ENCODE measurements at regions not wholly inside any gene's neighbourhood (a gene's known extent, or its start where the extent isn't known, plus 50 kb on each side); places are given as distances from the start of the nearest gene placed in this dataset.
"Not testable (repeated sequence)": the region's sequence is repeated elsewhere in the genome, so short reads cannot be mapped to it uniquely, and the experiment has no call there.

DNA sequence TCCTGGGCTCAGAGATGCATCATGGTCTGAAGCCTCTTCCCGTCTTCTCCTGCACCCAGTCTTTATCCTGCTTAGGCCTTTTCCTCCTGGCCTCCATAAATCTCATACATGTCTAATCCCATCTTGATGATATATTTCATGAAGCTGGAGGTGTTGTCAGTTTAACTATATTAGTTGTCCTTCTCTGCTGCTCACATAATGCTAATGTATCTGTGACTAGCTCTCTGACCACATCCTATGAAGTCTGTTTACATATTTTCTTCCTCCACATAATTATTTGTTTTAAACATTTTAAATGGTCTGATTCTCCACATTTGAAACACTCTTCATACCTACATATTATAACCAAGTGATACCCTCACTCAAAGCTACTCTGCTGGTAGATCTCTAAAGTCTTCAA, 315.2 kb upstream of the RND3 start (continued):
- TF ChIP-seq, protein P1, sequence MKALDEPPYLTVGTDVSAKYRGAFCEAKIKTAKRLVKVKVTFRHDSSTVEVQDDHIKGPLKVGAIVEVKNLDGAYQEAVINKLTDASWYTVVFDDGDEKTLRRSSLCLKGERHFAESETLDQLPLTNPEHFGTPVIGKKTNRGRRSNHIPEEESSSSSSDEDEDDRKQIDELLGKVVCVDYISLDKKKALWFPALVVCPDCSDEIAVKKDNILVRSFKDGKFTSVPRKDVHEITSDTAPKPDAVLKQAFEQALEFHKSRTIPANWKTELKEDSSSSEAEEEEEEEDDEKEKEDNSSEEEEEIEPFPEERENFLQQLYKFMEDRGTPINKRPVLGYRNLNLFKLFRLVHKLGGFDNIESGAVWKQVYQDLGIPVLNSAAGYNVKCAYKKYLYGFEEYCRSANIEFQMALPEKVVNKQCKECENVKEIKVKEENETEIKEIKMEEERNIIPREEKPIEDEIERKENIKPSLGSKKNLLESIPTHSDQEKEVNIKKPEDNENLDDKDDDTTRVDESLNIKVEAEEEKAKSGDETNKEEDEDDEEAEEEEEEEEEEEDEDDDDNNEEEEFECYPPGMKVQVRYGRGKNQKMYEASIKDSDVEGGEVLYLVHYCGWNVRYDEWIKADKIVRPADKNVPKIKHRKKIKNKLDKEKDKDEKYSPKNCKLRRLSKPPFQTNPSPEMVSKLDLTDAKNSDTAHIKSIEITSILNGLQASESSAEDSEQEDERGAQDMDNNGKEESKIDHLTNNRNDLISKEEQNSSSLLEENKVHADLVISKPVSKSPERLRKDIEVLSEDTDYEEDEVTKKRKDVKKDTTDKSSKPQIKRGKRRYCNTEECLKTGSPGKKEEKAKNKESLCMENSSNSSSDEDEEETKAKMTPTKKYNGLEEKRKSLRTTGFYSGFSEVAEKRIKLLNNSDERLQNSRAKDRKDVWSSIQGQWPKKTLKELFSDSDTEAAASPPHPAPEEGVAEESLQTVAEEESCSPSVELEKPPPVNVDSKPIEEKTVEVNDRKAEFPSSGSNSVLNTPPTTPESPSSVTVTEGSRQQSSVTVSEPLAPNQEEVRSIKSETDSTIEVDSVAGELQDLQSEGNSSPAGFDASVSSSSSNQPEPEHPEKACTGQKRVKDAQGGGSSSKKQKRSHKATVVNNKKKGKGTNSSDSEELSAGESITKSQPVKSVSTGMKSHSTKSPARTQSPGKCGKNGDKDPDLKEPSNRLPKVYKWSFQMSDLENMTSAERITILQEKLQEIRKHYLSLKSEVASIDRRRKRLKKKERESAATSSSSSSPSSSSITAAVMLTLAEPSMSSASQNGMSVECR (CRISPR knock-in tag; IDR thresholded peaks at IDR 0.05; ENCODE audit: borderline replicate concordance) = no peak
- no peak for TF ChIP-seq ZBTB21 (CRISPR knock-in tag; IDR thresholded peaks at IDR 0.05; ENCODE audit: borderline replicate concordance)
- TF ChIP-seq NR3C1 (CRISPR knock-in tag; conservative IDR thresholded peaks at IDR 0.05; ENCODE audit: low read depth) = no peak
- TF ChIP-seq JAZF1 (CRISPR knock-in tag; IDR thresholded peaks at IDR 0.05) = no peak
- no peak for TF ChIP-seq ELF4 (CRISPR knock-in tag; IDR thresholded peaks at IDR 0.05; ENCODE audit: low read depth)
- TF ChIP-seq ZNF317 (CRISPR knock-in tag; IDR thresholded peaks at IDR 0.05; ENCODE audit: borderline replicate concordance, low read depth) = no peak
- no peak for TF ChIP-seq FOXP4 (CRISPR knock-in tag; IDR thresholded peaks at IDR 0.05)
- TF ChIP-seq NFE2L1 (CRISPR knock-in tag; IDR thresholded peaks at IDR 0.05) = no peak
- TF ChIP-seq STAT6 (CRISPR knock-in tag; conservative IDR thresholded peaks at IDR 0.05; ENCODE audit: low read depth) = no peak

DNA sequence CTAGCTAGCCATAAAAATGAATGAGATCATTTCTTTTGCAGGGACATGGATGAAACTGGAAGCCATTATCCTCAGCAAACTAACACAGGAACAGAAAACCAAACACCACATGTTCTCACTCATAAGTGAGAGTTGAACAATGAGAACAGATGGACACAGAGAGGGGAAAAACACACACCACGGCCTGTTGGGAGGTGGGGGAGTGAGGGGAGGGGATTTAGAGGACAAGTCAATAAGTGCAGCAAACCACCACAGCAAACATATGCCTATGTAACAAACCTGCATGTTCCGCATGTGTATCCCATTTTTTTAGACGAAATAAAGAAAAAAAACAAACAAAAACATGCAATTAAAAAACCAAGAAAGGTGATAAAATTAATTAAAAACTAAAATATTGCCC, 308.8 kb upstream of the RND3 start:
- ATAC-seq; H3K4me3 Mint-ChIP-seq; CTCF ChIA-PET; POLR2A ChIA-PET; H3K27ac Mint-ChIP-seq; DNase-seq (ENCODE audit: low spot score); H3K27me3 Mint-ChIP-seq (ENCODE audit: low read depth); H3K36me3 Mint-ChIP-seq; H3K4me1 Mint-ChIP-seq: not testable (repeated sequence)
- peaks cover 50% of the 10 kb centered on the region for H3K9me3 Mint-ChIP-seq

DNA sequence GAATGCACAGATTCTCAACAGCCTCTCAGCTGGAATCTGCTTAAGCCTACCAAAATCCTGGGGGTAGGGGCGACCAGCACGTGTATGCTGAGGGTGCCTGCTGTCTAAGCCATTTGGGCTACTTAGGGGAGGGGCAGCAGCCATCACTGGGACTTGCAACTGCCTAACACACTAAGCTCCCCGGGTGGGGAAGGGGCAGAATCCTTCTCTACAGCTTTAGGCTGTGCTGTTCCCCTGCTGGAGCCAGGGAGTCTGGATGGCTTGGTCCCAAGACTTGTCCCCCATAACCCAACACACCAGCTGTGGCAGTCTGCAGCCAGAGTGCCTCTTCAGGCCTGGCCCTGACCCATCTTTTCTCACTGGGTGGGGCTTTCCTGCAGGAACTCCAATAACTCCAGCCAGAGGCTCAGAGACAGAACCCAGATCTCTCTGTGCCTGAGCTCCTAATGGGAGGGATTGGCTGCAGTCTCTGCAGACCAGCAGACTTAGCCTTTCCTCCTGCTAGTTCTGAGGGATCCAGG, 305.4 kb upstream of the RND3 start:
- ChIA-PET POLR2A (no interaction called here), CTCF (no interaction called here)
- Mint-ChIP-seq H3K27ac (no peak overlapping the region), H3K4me3 (no peak overlapping the region), H3K4me1 (peaks cover 6% of the 10 kb centered on the region; the same call in 1 of the 2 replicates), H3K36me3 (peaks cover 9% of the 10 kb centered on the region; the same call in 1 of the 2 replicates), H3K27me3 (ENCODE audit: low read depth) (no peaks in the 10 kb centered on the region), H3K9me3 (peaks cover 39% of the 10 kb centered on the region)
- no peak for TF ChIP-seq ZMAT4 (CRISPR knock-in tag; IDR thresholded peaks at IDR 0.05)
- TF ChIP-seq FOXP1 (CRISPR knock-in tag; IDR thresholded peaks at IDR 0.05; ENCODE audit: borderline replicate concordance) = 0 out of 2 replicates have a peak, but pooled peaks have one; percentile 4
- TF ChIP-seq ZNF532 (CRISPR knock-in tag; IDR thresholded peaks at IDR 0.05; ENCODE audit: borderline replicate concordance) = no peak
- TF ChIP-seq JAZF1 (CRISPR knock-in tag; IDR thresholded peaks at IDR 0.05) = no peak
- no peak for TF ChIP-seq GRHL2 (CRISPR knock-in tag; IDR thresholded peaks at IDR 0.05; ENCODE audit: insufficient replicate concordance, severe bottlenecking)
- TF ChIP-seq, protein P2, sequence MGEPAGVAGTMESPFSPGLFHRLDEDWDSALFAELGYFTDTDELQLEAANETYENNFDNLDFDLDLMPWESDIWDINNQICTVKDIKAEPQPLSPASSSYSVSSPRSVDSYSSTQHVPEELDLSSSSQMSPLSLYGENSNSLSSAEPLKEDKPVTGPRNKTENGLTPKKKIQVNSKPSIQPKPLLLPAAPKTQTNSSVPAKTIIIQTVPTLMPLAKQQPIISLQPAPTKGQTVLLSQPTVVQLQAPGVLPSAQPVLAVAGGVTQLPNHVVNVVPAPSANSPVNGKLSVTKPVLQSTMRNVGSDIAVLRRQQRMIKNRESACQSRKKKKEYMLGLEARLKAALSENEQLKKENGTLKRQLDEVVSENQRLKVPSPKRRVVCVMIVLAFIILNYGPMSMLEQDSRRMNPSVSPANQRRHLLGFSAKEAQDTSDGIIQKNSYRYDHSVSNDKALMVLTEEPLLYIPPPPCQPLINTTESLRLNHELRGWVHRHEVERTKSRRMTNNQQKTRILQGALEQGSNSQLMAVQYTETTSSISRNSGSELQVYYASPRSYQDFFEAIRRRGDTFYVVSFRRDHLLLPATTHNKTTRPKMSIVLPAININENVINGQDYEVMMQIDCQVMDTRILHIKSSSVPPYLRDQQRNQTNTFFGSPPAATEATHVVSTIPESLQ (CRISPR knock-in tag; IDR thresholded peaks at IDR 0.05) = no peak
- TF ChIP-seq TEAD4 (CRISPR knock-in tag; IDR thresholded peaks at IDR 0.05) = no peak
- ATAC-seq (no peak), DNase-seq (ENCODE audit: low spot score) (no peak)

Measured in WTC11 (cell line).